Breast epithelium (tissue), 3 donors: ENCODE measurements at regions not wholly inside any gene's neighbourhood (a gene's known extent, or its start where the extent isn't known, plus 50 kb on each side); places are given as distances from the start of the nearest gene placed in this dataset.

Source experiments
- CTCF ChIP-seq, 3 donors: fragments of 450-650 bp; IDR thresholded peaks; one replicate each; pipeline ENCODE4 v1.5.1; 2016 to 2017; ENCODE audit warnings: antibody characterized with exemption in 3 of 3, mild to moderate bottlenecking in 3 of 3, moderate library complexity in 3 of 3
- POLR2A ChIP-seq: fragments of 450-650 bp; IDR thresholded peaks from one replicate; pipeline ENCODE4 v1.6.1; 2016; ENCODE audit warnings: antibody characterized with exemption, mild to moderate bottlenecking, moderate library complexity

- no peak for TF ChIP-seq CTCF (IDR thresholded peaks at IDR 0.05)
- TF ChIP-seq POLR2A = no peak
Measured at GRCh38 chr13:80437231-80437630, 96.3 kb upstream of the SPRY2 start.
